GM12873 (cell line): ENCODE measurements at regions not wholly inside any gene's neighbourhood (a gene's known extent, or its start where the extent isn't known, plus 50 kb on each side); places are given as distances from the start of the nearest gene placed in this dataset.

ENCODE experiments used
- TF ChIP-seq, protein P1 (sequence below): IDR thresholded peaks from 2 replicates; pipeline ENCODE4 v1.5.1; 2012; ENCODE audit warnings: low read depth, mild to moderate bottlenecking, moderate library complexity, low read length, control low read depth; ENCODE audit not compliant: insufficient read depth; ENCODE audit errors: missing control alignments

DNA sequence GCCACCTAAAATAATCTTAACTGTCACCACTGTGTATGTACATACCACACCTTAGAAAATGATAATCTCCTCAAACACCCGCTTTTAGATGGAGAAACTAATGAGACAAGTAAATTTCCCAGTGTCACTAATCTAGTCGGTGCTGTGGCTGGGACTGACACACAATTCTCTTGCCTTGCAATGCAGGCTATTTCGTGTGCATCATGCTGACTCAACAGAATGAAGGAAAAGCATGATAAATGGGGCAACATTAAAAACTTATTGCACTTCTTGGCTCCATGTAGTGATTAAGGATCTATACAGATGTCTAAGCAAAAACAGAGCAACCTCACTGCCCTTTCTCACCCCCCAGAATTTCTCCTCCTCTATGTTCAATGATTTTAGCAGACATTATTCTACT lies 677.9 kb downstream of the DTWD2 start:
- TF ChIP-seq, protein P1, sequence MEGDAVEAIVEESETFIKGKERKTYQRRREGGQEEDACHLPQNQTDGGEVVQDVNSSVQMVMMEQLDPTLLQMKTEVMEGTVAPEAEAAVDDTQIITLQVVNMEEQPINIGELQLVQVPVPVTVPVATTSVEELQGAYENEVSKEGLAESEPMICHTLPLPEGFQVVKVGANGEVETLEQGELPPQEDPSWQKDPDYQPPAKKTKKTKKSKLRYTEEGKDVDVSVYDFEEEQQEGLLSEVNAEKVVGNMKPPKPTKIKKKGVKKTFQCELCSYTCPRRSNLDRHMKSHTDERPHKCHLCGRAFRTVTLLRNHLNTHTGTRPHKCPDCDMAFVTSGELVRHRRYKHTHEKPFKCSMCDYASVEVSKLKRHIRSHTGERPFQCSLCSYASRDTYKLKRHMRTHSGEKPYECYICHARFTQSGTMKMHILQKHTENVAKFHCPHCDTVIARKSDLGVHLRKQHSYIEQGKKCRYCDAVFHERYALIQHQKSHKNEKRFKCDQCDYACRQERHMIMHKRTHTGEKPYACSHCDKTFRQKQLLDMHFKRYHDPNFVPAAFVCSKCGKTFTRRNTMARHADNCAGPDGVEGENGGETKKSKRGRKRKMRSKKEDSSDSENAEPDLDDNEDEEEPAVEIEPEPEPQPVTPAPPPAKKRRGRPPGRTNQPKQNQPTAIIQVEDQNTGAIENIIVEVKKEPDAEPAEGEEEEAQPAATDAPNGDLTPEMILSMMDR: no peak

DNA sequence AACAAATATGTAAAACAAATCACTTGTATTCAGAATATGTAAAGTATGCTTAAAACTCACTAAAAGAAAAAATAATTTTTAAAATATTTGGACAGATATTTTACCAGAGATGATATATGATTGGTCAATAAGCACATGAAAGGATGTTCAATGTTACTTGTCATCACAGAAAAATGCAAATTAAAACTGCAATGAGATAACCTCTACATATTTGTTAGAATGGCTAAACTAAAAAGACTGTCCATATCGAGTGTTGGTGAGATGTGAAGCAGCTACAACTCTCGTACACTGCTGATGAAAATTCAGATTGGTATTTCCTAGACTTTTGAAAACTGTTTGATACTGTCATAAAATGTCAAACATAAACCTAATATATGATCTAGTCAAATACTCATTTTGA lies 685.1 kb downstream of the DTWD2 start:
- TF ChIP-seq, protein P1: no peak

DNA sequence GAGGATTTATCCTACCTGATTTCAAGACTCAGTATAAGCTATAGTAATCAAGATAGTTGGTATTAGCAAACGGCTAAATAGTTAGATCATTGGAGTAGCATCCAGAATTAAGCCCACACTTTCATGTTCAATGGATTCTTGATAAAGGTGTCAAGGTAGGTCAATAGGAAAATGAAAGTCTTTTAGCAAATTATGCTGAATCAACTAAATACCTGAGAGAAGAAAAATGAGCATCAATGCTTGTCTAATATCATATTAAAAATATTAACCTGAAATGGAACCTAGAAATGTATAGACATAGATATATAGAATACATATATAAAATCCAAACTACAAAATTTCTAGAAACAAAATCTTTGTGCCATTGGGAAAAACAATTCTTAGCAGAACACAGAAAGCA lies 685.6 kb downstream of the DTWD2 start:
- TF ChIP-seq, protein P1: no peak

DNA sequence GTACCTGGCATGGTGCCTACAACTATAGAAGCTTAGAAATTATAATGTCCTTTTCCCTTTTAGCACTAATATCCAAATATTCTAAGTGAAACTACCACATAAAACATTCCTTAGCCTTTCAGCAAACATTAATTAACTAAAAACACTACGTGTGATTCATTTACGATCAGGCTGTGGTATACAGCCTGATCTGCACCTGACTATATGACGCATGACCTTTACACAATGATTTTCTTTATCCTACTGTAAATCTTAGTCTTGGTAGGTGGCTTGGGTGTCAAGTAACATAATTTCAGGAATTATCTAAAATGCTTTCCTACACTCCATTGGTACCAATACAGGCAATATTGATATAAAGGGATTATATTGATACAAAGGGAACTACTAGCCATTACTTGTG lies 686.7 kb downstream of the DTWD2 start:
- TF ChIP-seq, protein P1: no peak

DNA sequence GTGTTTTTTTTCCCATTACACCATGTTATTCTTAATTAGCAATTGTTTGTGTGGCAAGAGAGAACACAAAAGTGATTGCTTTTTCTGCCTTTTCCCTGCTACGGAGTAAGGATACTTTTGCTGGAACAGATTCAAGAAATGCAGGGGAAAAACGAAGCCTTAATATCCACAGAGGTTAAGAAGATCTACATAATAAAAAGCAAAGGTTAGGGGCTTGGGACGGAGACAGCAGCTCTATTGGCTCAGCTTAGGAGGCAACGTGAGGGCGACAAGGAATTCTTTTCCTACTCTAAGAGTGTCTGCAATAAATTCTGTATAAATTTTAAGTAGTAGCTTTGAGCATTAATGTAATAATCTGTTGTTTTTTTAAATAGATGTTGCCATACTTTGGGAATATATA lies 693.3 kb downstream of the DTWD2 start:
- TF ChIP-seq, protein P1: no peak

DNA sequence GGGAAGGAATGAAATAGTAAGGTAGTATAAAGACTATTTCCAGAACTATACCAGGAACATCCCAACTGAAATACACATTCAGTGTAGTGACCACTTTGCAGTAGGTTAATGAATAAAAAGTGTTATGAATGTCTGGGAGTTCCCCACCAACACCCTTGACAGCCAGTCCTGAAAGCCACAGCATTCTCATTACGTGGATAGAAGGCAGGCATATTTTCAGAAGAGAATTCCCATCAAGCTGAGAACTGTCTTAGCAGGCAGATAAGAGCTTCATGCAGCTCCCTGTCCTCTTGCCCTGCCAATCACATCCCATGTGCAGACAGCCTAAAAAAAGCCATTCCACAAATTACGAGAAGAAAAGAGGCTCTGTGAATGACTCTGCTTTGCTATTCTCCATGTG lies 695.0 kb downstream of the DTWD2 start:
- TF ChIP-seq, protein P1: no peak

DNA sequence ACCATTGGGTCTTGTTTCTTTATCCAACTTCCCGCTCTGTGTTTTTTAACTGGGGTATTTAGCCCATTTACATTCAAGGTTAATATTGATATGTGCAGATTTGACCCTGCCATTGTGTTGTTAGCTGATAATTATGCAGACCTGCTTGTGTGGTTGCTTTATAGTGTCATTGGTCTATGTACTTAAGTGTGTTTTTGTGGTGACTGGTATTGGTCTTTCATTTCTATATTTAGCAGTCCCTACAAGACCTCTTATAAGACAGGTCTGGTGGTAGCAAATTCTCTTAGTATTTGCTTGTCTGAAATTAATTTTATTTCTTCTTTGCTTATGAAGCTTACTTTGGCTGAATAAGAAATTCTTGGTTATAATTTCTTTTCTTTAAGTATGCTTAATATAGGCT lies 698.1 kb downstream of the DTWD2 start:
- TF ChIP-seq, protein P1: no peak
